SW 1271 (cell line): ENCODE measurements at regions not wholly inside any gene's neighbourhood (a gene's known extent, or its start where the extent isn't known, plus 50 kb on each side); places are given as distances from the start of the nearest gene placed in this dataset.
"Not testable (repeated sequence)": the region's sequence is repeated elsewhere in the genome, so short reads cannot be mapped to it uniquely, and the experiment has no call there.

Experiments
- DNase-seq, 2 experiments: peaks; one replicate each; lab custom pipeline; 2025; lab: John Stamatoyannopoulos, UW

DNA sequence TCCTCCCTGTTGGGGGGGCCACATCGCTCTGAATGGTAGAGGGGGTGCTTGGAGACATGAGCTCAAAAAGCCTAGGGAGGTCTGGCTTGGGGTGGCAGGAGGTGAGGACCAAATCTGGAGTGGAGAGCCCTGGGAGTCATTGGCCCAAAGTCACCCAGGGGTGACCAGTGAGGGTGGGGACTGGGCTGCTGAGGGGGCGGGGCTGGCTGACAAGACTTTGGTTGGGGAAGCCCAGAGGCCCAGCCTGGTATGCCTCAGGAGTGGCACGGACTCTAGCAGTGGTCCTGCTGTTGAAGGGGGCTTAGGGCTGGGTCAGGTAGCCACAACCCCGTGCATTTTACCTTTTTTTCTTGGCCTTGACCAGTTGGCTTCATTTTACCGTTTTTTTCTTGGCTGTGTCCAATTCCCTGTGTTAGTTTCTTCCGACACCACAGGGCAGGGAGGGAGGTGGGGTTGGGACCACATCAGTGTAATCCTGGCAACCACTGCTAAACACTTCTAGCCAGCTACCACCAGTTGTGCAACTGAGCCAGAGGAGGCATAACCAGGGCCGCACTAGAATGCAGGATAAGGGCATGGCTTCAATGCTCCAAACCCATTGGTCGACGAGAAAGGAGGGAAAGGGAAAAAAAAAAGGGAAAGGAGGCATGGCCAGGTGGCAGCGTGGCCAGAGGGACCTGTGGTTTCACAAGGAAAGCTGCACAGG lies 105.3 kb upstream of the C2CD4B start:
- no peak for DNase-seq

DNA sequence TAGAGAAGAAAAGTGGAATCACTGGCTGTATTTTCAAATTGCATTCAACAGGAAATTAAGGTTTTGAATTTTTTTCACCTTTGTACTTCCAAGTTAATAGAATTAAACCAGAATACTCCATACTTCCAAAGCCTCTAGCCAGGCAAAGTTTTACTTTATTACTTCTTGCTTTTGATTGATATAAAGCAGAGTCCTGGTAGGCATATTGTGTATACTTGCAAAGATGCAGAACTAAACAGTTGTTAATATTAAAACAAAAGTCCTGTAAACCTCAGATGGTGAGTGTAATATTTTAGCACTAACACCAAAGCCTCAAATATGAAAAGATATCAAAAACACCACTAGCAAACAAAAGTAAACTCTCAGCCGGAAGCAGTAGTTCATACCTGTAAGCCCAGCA lies 107.2 kb upstream of the C2CD4B start:
- DNase-seq: no peak

DNA sequence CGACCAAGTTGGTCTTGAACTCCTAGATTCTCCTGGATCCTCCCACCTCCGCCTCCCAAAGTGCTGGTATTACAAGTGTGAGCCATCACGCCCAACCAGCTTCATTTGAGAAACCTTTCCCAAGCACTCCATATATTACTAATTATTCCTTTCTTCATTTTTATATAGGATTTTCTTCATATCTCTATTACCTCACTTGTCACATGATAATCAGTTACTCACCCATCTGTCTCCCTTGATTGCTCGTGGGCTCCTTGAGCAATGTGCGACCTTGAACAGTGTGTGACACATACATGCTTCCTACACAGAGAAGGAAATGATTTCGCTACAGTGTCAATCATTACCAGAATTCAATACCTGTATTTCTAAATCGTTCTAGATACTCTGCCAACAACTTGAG lies 110.7 kb upstream of the C2CD4B start:
- DNase-seq: no peak

DNA sequence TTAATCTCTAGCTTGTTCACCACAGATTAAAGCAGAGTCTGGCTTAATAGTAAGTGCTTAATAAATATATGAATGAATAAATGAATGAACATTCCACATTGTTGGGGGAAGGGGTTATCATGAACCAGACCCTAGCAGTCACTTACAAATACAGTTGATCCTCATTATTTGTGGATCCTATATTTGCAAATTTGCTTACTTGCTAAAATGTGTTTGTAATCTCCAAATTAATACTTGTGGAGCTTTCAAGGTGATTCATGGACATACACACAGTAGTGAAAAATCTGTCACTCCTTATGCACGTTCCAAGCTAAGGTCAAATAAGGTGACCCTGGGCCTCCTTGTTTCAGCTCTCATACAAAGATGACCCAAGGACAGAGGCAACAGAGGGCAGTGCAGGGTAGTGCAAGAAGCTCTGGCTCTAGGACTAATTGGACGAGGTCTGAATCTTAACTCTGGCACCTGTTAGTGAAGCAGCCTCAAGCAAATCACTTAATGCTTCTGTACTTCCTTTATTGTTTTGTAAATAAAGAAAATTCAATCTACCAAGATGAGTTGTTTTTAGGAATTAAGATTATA lies 112.8 kb upstream of the C2CD4B start:
- no peak for DNase-seq

DNA sequence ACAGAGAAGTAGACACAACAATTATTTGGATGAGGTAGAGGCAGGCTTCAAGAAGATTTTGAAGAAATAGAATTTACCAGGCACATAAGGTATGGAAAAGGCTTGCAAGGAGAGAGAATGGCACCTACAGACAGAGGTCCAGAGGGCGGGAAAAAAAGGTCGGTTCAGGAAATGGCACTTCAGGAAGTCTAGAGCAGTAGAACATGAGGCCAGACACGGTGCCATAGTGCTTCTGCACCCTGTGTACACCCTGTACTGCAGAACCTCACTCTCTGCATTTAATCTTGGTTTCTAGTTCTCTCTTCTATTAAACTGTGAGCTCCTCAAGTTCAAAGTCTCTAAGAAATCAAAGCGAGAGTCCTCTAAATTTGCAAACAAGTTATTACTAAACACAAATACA lies 113.4 kb upstream of the C2CD4B start:
- DNase-seq: no peak

DNA sequence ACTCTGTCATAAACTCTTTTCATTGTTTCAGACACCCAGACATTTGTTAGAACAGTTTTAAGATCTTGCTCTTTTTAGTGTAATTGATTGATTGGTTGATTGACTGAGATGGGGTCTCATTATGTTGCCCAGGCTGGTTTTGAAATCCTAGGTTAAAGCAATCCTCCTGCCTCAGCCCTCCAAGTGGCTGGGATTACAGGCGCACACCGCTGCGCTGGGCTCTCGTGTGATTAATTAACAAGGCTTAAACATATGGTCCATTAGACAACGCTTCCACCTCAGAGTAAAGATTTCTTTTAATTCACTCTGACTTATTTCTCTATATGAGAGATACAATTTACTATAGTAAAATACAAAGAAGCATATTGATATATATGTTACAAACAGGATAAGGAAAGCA lies 114.0 kb upstream of the C2CD4B start:
- DNase-seq: no peak

DNA sequence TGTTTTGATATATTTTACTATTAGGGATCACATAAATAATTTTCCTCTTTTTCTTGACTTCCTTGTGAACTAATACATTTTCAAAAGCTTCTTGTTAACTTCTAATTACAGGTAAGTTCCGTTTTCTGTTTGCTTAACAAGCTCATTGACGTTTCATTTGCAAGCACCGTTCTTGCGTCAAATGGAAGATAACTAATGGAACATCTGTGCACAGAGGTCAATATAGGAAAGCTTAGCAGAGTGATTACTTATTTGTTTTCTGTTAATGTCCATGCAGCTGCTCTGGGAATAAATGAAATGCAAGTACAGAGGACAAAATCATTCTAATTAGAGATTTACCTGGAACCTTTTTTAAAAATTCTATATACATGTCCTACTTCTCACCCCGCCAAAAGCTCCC lies 115.5 kb upstream of the C2CD4B start:
- no peak for DNase-seq

DNA sequence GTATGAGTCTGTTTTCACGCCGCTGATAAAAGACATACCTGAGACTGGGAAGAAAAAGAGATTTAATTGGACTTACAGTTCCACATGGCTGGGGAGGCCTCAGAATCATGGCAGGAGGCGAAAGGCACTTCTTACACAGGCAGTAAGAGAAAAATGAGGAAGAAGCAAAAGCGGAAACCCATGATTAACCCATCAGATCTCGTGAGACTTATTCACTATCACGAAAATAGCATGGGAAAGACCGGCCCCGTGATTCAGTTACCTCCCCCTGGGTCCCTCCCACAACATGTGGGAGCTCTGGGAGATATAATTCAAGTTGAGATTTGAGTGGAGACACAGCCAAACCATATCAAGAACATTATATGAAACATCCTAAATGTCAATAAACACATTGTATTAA lies 116.7 kb upstream of the C2CD4B start:
- not testable (repeated sequence) for DNase-seq

DNA sequence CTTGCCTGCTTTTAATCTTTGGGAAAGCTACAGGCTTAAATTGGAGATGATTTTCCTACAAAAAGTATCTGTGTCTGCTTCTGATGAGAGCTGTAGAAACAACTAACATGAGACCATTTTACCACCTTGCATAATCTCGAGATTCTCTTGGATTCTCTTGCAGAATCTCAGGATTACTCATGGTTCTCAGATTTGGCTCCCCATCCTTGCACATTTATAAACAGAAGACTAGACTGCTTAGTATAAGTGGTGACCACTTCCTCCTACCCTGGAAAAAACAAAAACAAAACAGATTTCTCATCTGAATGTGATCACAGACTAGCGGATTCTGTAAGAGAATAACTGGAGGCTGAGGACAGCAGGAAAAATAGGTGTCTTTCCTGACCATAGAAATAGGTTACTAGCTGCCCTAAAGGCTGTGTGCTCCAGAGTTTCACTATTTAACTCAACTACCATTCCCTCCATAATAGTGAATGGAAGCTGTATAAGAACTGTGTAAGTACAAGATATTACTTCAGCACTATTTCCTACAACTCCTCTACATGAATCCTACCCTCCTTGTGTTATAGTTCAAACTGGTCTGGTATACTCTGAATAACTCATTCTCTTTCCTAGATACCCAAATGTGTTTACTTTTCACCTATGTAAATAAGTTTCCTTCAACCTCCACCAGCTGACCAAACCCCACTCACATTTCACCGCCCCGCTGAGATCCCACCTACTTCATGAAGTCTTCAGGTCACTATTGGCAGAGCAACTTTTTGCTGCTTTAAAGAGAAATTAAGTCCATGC lies 122.2 kb upstream of the C2CD4B start:
- no peak for DNase-seq

DNA sequence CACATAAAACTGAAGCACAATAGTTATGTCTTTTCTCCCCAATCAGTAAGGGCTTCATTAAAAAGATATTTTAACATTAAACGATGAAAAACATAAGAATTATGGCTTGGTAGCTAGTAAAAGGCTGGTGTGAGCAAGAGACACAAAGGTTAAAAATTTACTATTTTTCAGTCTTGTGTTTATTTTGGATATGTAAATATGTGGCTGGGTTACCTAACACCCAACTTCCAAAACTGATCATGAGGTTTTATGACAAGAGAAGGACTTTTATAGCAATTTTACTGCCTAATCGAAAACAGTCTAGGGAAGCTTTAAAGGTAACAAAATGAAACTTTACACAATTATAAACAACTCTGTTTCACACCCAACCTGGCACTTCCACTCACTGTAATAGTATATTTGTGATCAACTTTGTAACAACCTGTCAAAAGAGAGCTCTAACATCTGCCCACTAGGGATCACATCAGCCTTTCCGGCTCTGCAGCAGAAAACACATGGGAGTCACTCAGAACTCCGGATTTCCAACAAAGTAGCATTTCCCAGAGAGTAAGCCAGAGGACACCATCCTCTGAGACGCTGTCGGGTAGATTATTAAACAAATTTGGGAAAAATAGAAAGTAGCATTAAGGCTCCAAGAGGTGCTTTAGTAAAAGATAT lies 123.4 kb upstream of the C2CD4B start:
- no peak for DNase-seq

DNA sequence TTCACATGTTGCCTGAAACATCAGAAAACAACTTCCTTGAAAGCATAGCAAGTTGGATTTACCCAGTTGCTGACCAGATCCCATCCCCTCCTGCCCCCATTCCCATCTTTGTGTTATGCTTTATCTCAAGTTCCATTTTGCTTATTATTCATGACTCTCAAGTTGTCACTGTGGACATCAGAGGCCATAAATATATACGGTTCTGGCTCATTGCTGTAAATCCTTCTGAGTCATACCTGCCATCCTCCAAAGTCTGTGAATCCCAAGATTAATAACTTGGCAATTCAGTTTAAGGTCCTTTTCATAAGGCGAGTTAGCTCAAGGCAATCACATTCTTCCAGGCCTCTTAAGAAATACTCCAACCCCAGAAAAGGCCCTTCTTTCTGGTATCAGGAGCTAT lies 126.2 kb upstream of the C2CD4B start:
- DNase-seq: no peak

DNA sequence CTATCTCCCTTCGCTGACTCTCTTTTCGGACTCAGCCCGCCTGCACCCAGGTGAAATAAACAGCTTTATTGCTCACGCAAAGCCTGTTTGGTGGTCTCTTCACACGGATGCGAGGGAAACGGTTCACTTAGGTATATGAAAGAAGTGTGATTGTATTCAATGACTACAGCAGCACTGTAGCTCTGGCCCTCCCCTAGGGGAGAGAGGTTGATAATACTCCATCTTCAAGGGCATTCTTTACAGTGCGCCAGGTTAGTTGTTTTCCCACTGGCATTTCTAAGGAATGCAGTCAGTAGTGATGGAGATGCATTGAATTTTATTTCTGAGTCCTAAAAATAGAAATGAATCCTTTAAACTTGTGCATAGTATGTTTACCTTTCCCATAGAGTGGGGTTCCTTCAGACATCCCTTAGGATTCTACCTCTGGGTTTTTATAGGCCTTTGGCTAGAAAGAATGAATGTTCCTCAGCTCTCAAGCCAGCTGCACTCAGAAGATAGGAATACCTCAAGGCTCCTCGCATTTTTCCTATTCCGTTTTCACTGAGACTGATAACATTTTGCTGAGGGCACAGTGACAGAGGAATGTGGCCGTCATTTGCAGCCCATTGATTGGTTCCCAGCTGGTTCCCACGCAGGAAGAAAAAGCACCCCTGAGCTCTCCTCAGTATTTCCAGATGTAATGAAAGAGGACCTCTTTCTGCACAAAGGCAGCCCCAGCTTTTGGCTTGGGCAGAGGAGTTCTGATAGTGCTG lies 131.8 kb upstream of the C2CD4B start:
- DNase-seq: no peak

DNA sequence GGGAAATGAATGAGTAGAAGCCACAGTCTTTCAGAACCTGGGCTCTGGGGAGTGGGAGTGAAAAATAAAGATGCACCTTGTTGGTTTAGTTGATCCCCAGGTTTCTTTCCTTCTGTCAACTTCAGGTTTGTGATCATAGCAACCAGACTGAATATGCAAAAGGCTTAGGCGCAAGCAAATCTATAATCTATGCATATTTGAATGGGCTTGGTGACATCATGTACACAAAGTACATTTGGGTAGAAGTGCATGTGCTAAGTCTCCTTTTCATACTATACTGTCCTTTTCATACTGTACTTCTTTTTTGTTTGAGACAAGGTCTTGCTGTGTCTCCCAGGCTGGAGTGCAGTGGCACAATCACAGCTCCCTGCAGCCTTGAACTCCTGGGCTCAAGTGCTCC lies 132.4 kb upstream of the C2CD4B start:
- DNase-seq: no peak

DNA sequence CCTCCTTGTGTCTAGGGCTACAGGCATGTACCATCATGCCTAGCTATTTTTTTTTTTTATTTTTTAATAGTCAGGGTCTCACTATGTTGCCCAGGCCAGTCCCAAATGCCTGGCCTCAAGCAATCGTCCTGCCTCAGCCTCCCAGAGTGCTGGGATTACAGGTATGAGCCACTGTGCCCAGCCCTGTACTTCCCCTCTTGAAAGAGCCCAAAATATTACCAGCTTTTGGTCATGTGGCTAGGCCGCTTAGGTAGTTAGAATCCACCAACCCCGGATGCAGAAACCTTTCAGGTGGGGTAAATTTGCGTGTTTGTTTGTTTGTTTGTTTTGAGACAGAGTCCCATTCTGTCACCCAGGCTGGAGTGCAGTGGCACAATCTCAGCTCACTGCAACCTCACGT lies 132.8 kb upstream of the C2CD4B start:
- no peak for DNase-seq

DNA sequence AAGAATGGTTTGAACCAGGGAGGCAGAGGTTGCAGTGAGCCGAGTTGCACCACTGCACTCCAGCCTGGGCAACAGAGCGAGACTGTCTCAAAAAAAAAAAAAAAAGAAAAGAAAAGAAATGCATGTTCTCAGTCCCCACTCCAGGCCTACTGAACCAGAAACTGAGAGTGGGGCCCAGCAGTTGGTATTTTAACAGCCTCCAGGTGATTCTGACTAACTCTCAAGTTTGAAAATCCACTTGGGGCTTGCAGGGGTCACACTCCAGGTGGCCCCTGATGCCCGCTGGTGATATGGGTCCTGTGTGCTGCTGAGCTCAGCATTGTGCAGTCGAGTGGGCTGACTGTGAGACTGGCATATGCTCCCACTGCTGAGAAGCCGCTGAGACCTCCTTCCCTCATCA lies 133.7 kb upstream of the C2CD4B start:
- DNase-seq: no peak

DNA sequence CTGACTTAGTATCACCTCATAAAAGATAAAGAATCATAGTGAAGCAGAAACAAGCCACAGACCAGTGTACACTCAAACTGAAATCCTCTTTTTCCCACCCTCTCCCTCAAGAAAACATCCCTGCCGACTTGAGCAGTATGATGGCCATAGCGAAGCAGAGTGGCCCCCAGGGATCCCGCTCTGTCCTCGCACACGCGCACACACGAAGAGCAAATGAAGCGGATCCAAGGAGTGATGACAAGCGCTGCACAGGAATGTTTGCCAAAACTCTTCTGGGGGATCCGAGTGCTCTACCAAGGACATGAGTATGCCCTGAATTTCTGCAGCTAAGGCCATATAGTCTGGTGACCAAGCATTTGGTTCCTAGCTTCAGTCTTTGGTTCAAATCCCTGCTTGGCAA lies 134.5 kb upstream of the C2CD4B start:
- DNase-seq: no peak

DNA sequence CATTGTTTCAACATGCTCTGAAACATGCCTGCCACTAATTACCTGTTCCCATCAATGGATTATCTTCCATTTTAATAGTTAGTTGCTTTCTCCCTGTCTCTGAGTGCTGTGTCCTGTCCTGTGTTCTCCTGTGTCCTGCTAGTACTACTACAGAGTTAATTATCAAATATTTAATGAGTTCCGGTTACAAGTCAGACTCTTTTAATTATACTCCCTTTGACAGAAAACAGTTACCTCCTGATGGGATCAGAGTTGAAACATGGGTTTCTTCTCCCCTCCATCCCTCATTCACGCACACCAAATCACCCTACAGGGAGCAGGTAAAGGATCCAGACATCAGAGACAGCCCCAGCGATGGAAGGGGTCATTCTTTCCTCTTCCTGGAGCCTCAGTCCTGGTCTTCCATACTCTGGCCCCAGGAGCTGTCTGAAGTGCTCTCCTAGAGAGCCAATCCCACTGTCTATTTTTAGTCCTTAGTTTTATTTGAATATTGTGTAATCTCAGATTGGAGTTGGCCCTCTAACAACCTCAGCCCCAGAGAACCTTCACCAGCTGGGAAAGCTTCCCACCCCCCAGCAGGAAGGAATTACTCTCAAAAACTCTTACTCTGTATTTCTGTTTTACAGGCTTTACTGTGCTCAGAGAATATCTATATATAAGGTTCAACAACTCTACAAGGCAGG lies 137.0 kb upstream of the C2CD4B start:
- no peak for DNase-seq

DNA sequence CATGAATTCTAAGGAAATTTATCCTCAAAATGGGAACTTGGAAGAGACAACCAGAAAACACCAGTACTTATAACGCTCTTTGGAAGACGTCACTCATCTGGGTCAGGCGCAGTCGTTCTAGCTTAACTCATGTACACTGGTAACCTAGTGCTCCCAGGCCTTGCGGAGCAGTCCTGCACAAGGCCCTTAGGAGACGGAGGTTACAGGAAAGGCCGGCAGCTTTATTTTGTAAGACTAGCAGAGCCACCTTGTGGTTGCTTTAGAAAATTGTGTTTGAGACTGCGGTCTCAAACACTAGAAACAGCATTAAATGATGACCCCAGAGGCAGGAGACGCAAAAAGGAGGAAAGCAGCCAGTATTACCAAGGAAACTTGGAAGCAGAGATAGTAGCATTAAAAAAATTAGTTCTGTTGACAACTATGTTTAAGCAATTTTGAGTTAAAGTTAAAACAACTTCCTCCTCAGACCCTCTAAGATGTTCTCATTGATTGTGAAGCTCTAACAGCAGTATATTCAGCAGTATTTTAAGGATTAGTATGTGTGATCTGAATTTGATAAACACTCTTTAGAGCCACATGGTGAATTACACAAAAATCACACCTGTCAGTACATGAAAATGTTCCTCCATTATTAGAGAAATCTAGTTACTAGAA lies 141.9 kb upstream of the C2CD4B start:
- DNase-seq: peak; percentile 58 to 79

DNA sequence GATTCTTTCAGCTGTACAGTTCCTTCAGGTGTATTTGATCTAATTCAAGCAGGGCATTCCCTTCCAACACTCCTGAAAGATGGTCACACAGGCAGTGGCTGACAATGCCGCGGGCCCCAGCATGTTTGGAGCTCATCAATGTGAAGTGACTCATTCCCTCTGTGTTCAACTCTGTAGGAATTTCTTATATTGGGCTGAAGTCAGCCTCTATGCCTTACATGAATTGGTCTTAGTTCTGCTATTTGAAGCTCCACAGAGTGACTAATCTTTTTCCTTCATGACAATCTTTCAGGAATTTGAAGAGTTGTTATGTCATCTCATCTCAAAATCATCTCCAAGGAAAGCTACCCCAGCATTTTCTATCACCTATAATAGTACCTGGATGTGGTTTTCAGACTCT lies 142.5 kb upstream of the C2CD4B start:
- no peak for DNase-seq

DNA sequence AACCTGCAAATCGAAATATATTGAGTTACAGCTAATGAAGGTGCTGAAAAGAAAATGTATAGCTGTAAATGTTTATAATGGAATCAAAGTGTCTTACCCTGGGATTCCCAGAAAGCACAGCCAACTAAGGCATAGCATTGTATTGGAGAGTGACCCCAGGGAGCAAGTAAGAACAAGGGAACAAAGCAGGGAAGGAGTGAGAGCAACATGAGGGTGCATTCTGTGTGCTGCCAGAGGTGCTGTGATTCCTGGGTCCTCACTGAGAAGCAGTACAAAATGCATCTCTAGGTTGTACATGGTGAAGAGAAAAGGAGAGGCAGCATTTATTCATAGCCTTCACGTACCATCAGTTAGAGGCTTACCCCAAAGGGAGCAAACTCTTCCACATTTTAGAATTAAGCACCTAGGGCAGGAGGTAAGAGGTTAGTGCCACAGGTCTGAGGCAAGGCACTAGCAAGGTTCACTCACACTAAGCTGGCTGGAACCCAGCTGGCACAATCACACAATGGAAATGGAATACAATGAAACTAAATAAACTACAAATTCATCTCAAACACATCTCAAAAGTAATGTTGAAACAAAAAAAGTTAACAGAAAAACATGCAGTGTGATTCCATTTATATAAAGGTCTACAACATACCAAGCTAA lies 151.5 kb upstream of the C2CD4B start:
- DNase-seq: no peak

DNA sequence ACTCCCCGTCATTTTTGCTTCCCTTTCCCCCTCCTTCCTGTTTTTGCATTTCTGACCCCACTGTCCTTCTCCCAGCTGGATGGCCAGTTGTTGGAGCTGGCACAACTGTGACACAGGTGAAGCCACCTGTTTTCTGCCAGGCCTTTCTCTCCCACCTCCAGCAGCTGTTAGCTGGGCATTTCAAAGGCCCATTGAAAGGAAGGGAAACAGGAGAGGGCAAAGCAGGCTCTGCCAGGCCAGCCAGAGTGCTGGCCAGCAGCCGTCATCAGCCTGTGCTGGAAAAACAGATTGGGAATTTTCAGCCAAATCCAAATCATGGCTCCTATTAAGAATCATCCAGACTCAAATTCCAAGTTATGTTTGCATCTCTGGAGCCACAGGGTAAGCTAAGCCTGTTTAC lies 155.2 kb upstream of the C2CD4B start:
- no peak for DNase-seq
